Hepatocyte (in vitro differentiated cells): ENCODE measurements at regions not wholly inside any gene's neighbourhood (a gene's known extent, or its start where the extent isn't known, plus 50 kb on each side); places are given as distances from the start of the nearest gene placed in this dataset.

Experiments
- EZH2 ChIP-seq: fragments of 200-600 bp; sonication (generic); IDR thresholded peaks from 2 replicates; pipeline ENCODE4 v1.6.1; 2016; ENCODE audit warnings: antibody characterized with exemption, mild to moderate bottlenecking, borderline replicate concordance
- EZH2phosphoT487 ChIP-seq: fragments of 200-600 bp; sonication (generic); IDR thresholded peaks from one replicate; pipeline ENCODE4 v1.6.1; 2018; ENCODE audit warnings: antibody characterized with exemption, mild to moderate bottlenecking, low read depth, moderate library complexity; ENCODE audit not compliant: unreplicated experiment, severe bottlenecking
- TF ChIP-seq, protein P1 (sequence below): fragments of 200-600 bp; sonication (generic); IDR thresholded peaks from 2 replicates; pipeline ENCODE4 v1.5.1; 2016; ENCODE audit warnings: antibody characterized with exemption, mild to moderate bottlenecking; ENCODE audit not compliant: poor library complexity

- TF ChIP-seq, protein P1, sequence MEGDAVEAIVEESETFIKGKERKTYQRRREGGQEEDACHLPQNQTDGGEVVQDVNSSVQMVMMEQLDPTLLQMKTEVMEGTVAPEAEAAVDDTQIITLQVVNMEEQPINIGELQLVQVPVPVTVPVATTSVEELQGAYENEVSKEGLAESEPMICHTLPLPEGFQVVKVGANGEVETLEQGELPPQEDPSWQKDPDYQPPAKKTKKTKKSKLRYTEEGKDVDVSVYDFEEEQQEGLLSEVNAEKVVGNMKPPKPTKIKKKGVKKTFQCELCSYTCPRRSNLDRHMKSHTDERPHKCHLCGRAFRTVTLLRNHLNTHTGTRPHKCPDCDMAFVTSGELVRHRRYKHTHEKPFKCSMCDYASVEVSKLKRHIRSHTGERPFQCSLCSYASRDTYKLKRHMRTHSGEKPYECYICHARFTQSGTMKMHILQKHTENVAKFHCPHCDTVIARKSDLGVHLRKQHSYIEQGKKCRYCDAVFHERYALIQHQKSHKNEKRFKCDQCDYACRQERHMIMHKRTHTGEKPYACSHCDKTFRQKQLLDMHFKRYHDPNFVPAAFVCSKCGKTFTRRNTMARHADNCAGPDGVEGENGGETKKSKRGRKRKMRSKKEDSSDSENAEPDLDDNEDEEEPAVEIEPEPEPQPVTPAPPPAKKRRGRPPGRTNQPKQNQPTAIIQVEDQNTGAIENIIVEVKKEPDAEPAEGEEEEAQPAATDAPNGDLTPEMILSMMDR = no peak
- no peak for TF ChIP-seq EZH2
- TF ChIP-seq EZH2phosphoT487 = no peak
These were observed 73.2 kb upstream of the DSC1 start for GRCh38 chr18:31235856-31236255.
